H9 (cell line): ENCODE measurements at regions not wholly inside any gene's neighbourhood (a gene's known extent, or its start where the extent isn't known, plus 50 kb on each side); places are given as distances from the start of the nearest gene placed in this dataset.
A peak's percentile ranks its signal among the peaks of the same experiment; 100 is the strongest.

Source experiments
- DNase-seq: peaks from one replicate; pipeline ENCODE4 v3.0.0-alpha.2; 2017
- H2AFZ ChIP-seq: one replicate; pipeline ENCODE4 v1.6.1; 2013; ENCODE audit warnings: mild to moderate bottlenecking, low read length, control low read depth, moderate library complexity
- H2AK5ac ChIP-seq: 2 replicates; pipeline ENCODE4 v1.6.1; 2013; ENCODE audit warnings: low read length, control low read depth, mixed read lengths; ENCODE audit not compliant: insufficient read length
- H2BK120ac ChIP-seq: one replicate; pipeline ENCODE4 v1.6.1; 2013; ENCODE audit warnings: low read depth, mild to moderate bottlenecking, low read length, control low read depth, inconsistent platforms; ENCODE audit not compliant: poor library complexity, severe bottlenecking
- H2BK12ac ChIP-seq: 2 replicates; pipeline ENCODE4 v1.6.1; 2013; ENCODE audit warnings: low read length, control low read depth, mixed read lengths, low read depth; ENCODE audit not compliant: insufficient read length
- H2BK15ac ChIP-seq: 2 replicates; pipeline ENCODE4 v1.6.1; 2013; ENCODE audit warnings: low read depth, low read length, control low read depth
- H2BK20ac ChIP-seq: one replicate; pipeline ENCODE4 v1.6.1; 2013; ENCODE audit warnings: low read depth, mild to moderate bottlenecking, low read length, control low read depth, inconsistent platforms; ENCODE audit not compliant: poor library complexity, severe bottlenecking
- H2BK5ac ChIP-seq: 2 replicates; pipeline ENCODE4 v1.6.1; 2013; ENCODE audit warnings: low read length, control low read depth, mixed read lengths; ENCODE audit not compliant: insufficient read length
- H3K14ac ChIP-seq: 2 replicates; pipeline ENCODE4 v1.6.1; 2013; ENCODE audit warnings: low read length, control low read depth; ENCODE audit not compliant: insufficient read depth
- H3K18ac ChIP-seq: 2 replicates; pipeline ENCODE4 v1.6.1; 2013; ENCODE audit warnings: low read depth, mild to moderate bottlenecking, mixed read lengths, low read length, control low read depth; ENCODE audit not compliant: insufficient read length
- H3K23ac ChIP-seq: 2 replicates; pipeline ENCODE4 v1.6.1; 2013; ENCODE audit warnings: low read length, control low read depth, mixed read lengths, low read depth; ENCODE audit not compliant: insufficient read length
- H3K23me2 ChIP-seq: 2 replicates; pipeline ENCODE4 v1.6.1; 2013; ENCODE audit warnings: low read depth, mild to moderate bottlenecking, mixed read lengths, low read length, control low read depth; ENCODE audit not compliant: insufficient read length, poor library complexity, severe bottlenecking
- H3K27ac ChIP-seq: 2 replicates; pipeline ENCODE4 v1.5.1; 2013; ENCODE audit warnings: low read length, control low read depth, mixed read lengths, low read depth; ENCODE audit not compliant: insufficient read length
- H3K27me3 ChIP-seq: 2 replicates; pipeline ENCODE4 v1.6.1; 2013; ENCODE audit warnings: low read length, control low read depth, inconsistent platforms; ENCODE audit not compliant: insufficient read depth
- H3K4ac ChIP-seq: 2 replicates; pipeline ENCODE4 v1.6.1; 2013; ENCODE audit warnings: low read depth, mild to moderate bottlenecking, control low read depth, inconsistent platforms, low read length, moderate library complexity
- H3K4me1 ChIP-seq: 2 replicates; pipeline ENCODE4 v1.6.1; 2013; ENCODE audit warnings: low read length, control low read depth, inconsistent platforms; ENCODE audit not compliant: insufficient read depth
- H3K4me2 ChIP-seq: 2 replicates; pipeline ENCODE4 v1.6.1; 2013; ENCODE audit warnings: low read length, control low read depth, mixed read lengths; ENCODE audit not compliant: insufficient read length, insufficient read depth
- H3K56ac ChIP-seq: 2 replicates; pipeline ENCODE4 v1.6.1; 2013; ENCODE audit warnings: low read depth, mild to moderate bottlenecking, mixed read lengths, low read length, control low read depth; ENCODE audit not compliant: insufficient read length
- H3K79me1 ChIP-seq: 2 replicates; pipeline ENCODE4 v1.6.1; 2013; ENCODE audit warnings: low read depth, mild to moderate bottlenecking, moderate library complexity, low read length, control low read depth, inconsistent platforms; ENCODE audit not compliant: insufficient read depth, poor library complexity, severe bottlenecking
- H3K79me2 ChIP-seq: 2 replicates; pipeline ENCODE4 v1.6.1; 2013; ENCODE audit warnings: low read length, control low read depth, inconsistent platforms; ENCODE audit not compliant: insufficient read depth
- H3K9ac ChIP-seq: 2 replicates; pipeline ENCODE4 v1.6.1; 2013; ENCODE audit warnings: low read length, control low read depth, mixed read lengths; ENCODE audit not compliant: insufficient read length; ENCODE audit errors: extremely low read depth
- H3K9me3 ChIP-seq: one replicate; pipeline ENCODE4 v1.6.1; 2013; ENCODE audit warnings: low read depth, low read length, inconsistent platforms; ENCODE audit not compliant: control insufficient read depth
- H3T11ph ChIP-seq: one replicate; pipeline ENCODE4 v1.6.1; 2013; ENCODE audit warnings: mild to moderate bottlenecking, low read length, control low read depth, inconsistent platforms
- H4K20me1 ChIP-seq: one replicate; pipeline ENCODE4 v1.6.1; 2013; ENCODE audit not compliant: control insufficient read depth, insufficient read length, insufficient read depth
- H4K5ac ChIP-seq: 2 replicates; pipeline ENCODE4 v1.6.1; 2013; ENCODE audit warnings: low read depth, mild to moderate bottlenecking, mixed read lengths, low read length, control low read depth; ENCODE audit not compliant: insufficient read length
- H4K8ac ChIP-seq: replicated peaks from 2 replicates; pipeline ENCODE4 v1.6.1; 2013; ENCODE audit warnings: low read length, control low read depth, mixed read lengths, low read depth; ENCODE audit not compliant: insufficient read length
- H4K91ac ChIP-seq: 2 replicates; pipeline ENCODE4 v1.6.1; 2013; ENCODE audit warnings: low read depth, mild to moderate bottlenecking, moderate library complexity, mixed read lengths, low read length, control low read depth; ENCODE audit not compliant: insufficient read length
- H3K27ac Mint-ChIP-seq, 3 experiments: 2 replicates in 2 of 3; 3 replicates in 1 of 3; pipeline ENCODE4 v1.8.0; 2020 to 2021; ENCODE audit warnings: mixed read lengths in 3 of 3, mild to moderate bottlenecking in 1 of 3, moderate library complexity in 1 of 3
- H3K27me3 Mint-ChIP-seq: 2 replicates; pipeline ENCODE4 v1.8.0; 2021; ENCODE audit warnings: low read depth, mild to moderate bottlenecking, moderate library complexity, mixed read lengths
- H3K36me3 Mint-ChIP-seq, 3 experiments: 2 replicates in 2 of 3; 3 replicates in 1 of 3; pipeline ENCODE4 v1.8.0; 2020 to 2021; ENCODE audit warnings: low read depth in 3 of 3, mixed read lengths in 3 of 3; ENCODE audit not compliant: insufficient read depth in 1 of 3
- H3K4me1 Mint-ChIP-seq, 2 experiments: 2 replicates each; pipeline ENCODE4 v1.8.0; 2020; ENCODE audit warnings: mixed read lengths in 2 of 2
- H3K4me3 Mint-ChIP-seq, 2 experiments: 2 replicates in 1 of 2; 3 replicates in 1 of 2; pipeline ENCODE4 v1.8.0; 2020 to 2021; ENCODE audit warnings: mild to moderate bottlenecking in 2 of 2, mixed read lengths in 2 of 2, moderate library complexity in 1 of 2
- H3K9me3 Mint-ChIP-seq, 2 experiments: 2 replicates in 1 of 2; 3 replicates in 1 of 2; pipeline ENCODE4 v1.8.0; 2020; ENCODE audit warnings: mild to moderate bottlenecking in 2 of 2, mixed read lengths in 2 of 2, moderate library complexity in 1 of 2
- CTCF ChIP-seq: fragments of 200-600 bp; sonication (generic); conservative IDR thresholded peaks from 3 replicates; pipeline ENCODE4 v1.8.0; 2021; ENCODE audit warnings: antibody characterized with exemption, mild to moderate bottlenecking
- WGBS: extraction: QIAGEN DNeasy Blood & Tissue Kit; methylation state at CpG from one replicate; pipeline ENCODE4 v1.1.7; 2013; ENCODE audit warnings: missing lambda C conversion rate, low lambda C conversion rate, mixed read lengths; ENCODE audit not compliant: insufficient read length; ENCODE audit errors: extremely low coverage; 5-methylcytosine and 5-hydroxymethylcytosine counted together

GRCh38 chr4:41881981-41882624 is 53.1 kb upstream of the TMEM33 start:
- no peak for TF ChIP-seq CTCF
- Histone ChIP-seq H4K20me1 (no peaks in the 10 kb centered on the region), H2BK5ac (no peak overlapping the region), H3K23ac (no peak overlapping the region), H2BK20ac (no peak overlapping the region), H3K4me1 (no peaks in the 10 kb centered on the region; the same call in 1 of the 2 replicates), H3K27me3 (peaks cover 77% of the 10 kb centered on the region), H3K56ac (no peak overlapping the region), H3K4ac (no peak overlapping the region), H2BK120ac (no peak overlapping the region), H3K4me2 (peak overlapping the region; percentile 21), H3K79me1 (no peaks in the 10 kb centered on the region), H3K9ac (no peak overlapping the region), H3K18ac (no peak overlapping the region), H2AK5ac (no peak overlapping the region), H3T11ph (no peak overlapping the region), H3K79me2 (no peaks in the 10 kb centered on the region), H2BK15ac (no peak overlapping the region), H3K23me2 (peaks cover 14% of the 10 kb centered on the region), H3K14ac (no peak overlapping the region), H4K5ac (no peak overlapping the region), H2BK12ac (no peak overlapping the region), H3K9me3 (no peaks in the 10 kb centered on the region), H4K8ac (no peak overlapping the region), H2AFZ (no peak overlapping the region), H3K27ac (no peak overlapping the region), H4K91ac (no peak overlapping the region)
- Mint-ChIP-seq H3K9me3 (no peaks in the 10 kb centered on the region; a peak in 1 of 5 replicates), H3K27ac (no peak overlapping the region), H3K4me3 (peak overlapping the region; percentile 30 to 76), H3K4me1 (peaks cover 22 to 40% of the 10 kb centered on the region in 2 experiments), H3K36me3 (peaks cover 0 to 2% (median 0%) of the 10 kb centered on the region in 3 experiments; a peak in 1 of 7 replicates), H3K27me3 (peaks cover 100% of the 10 kb centered on the region)
- WGBS: no CpG with 5 or more reads among the region's 53 CpGs
- peak; percentile 41 for DNase-seq
